ENCODE measurements at regions not wholly inside any gene's neighbourhood (a gene's known extent, or its start where the extent isn't known, plus 50 kb on each side); places are given as distances from the start of the nearest gene placed in this dataset.

DNA sequence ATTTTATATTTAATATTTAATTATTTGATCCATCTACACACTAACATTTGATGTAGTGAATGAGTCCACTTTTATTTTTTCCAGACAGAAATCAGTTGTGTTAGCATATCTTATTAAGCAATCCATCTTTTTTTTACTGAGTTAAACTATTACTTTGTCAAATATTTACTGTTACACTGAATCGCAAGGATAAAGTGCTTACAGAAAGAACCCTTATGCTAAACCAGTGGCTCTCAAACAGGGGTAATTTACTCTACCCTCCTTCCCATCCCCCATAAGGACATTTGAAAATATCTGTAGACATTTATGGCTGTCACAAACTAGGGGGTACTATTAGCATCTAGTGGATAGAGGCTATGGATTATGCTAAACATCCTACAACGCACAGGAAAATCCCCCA lies 508.2 kb downstream of the C12orf50 start:
- WGBS: 92% methylated on average over 2 of the region's 2 CpGs
- H3K4me3 ChIP-seq (ENCODE audit: low read length): no peak overlapping the region
- no peak for DNase-seq
- H3K9me3 ChIP-seq (ENCODE audit: control insufficient read depth, low read length): no peaks in the 10 kb centered on the region
- H3K27me3 ChIP-seq (ENCODE audit: control insufficient read depth, insufficient read depth): no peaks in the 10 kb centered on the region
- intact Hi-C loops (cut with DNase I): no loop called here
- H3K27ac ChIP-seq (ENCODE audit: low read length): no peak overlapping the region
- no peaks in the 10 kb centered on the region for H3K4me1 ChIP-seq (ENCODE audit: control insufficient read depth, insufficient read depth, low read length)
- no peak for ATAC-seq

- H3K9me3 ChIP-seq (ENCODE audit: control insufficient read depth, low read length): no peaks in the 10 kb centered on the region
- H3K27ac ChIP-seq (ENCODE audit: low read length): no peak overlapping the region
- DNase-seq (no peak), ATAC-seq (no peak)
- intact Hi-C loops (cut with DNase I): no loop called here
- no peak overlapping the region for H3K4me3 ChIP-seq (ENCODE audit: low read length)
- no peaks in the 10 kb centered on the region for H3K27me3 ChIP-seq (ENCODE audit: control insufficient read depth, insufficient read depth)
- 71% methylated on average over 1 of the region's 1 CpG for WGBS
- H3K4me1 ChIP-seq (ENCODE audit: control insufficient read depth, insufficient read depth, low read length): no peaks in the 10 kb centered on the region
Observed at GRCh38 chr12:87518481-87518880, 510.7 kb downstream of the C12orf50 start.

DNA sequence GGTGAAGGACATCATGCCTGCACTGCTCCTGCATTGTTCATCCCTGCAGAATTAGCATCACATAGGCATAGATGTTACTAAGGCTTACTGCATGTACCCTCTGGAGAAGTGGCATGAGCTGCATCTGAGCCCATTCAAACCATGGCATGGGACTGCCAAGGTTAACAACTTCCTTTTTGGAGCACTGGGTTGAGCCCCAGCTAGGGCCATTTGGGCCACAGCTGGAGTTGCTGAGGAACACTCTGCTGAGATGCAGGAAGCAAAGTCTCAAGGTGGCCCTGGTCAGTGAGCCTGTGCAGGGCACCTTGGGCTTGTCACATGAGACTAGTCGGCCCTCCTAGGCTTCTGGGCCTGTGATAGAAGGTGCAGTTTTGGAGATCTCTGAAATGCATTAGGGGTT lies 511.2 kb downstream of the C12orf50 start:
- Histone ChIP-seq H3K4me3 (ENCODE audit: low read length) (no peak overlapping the region), H3K9me3 (ENCODE audit: control insufficient read depth, low read length) (no peaks in the 10 kb centered on the region), H3K4me1 (ENCODE audit: control insufficient read depth, insufficient read depth, low read length) (no peaks in the 10 kb centered on the region), H3K27ac (ENCODE audit: low read length) (no peak overlapping the region), H3K27me3 (ENCODE audit: control insufficient read depth, insufficient read depth) (no peaks in the 10 kb centered on the region)
- DNase-seq: peak in 1 of 3 donors; percentile 30
- intact Hi-C loops (cut with DNase I): no loop called here
- no peak for ATAC-seq
- 60% methylated on average over 1 of the region's 1 CpG for WGBS

DNA sequence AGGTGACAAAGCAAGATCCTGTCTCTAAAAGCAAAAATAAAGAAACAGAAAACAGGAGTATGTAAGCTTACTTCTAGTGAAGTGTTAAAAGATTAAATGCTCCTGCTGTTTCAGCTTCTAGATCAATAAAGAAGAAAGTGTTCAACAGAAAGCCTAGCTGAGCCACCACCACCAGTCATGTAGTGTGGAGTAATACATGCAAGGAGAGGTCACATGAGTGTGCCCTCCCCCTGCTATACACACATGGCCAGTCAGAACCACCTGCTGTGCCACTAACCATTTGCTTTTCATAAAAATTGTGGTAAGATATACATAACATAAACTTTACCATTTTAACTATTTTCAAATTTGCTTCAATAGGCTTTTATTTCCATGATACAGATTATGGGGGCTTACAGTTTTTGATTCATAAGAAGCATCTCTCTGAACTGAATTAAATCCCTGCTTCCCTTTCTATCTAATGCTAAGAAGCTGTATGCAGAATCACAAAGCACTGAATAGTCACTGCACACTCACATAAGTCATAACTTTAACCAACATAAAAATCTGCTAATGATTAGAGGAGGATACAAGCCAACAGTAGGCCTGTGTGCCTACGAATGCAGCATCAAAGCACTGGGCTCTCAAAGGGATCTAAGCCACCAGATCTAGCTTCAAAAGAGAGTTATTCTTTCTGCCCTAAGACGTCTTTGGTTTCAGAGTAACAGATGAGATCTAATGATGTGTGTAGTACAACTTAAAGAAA lies 515.5 kb downstream of the C12orf50 start:
- no peaks in the 10 kb centered on the region for H3K4me1 ChIP-seq (ENCODE audit: control insufficient read depth, insufficient read depth, low read length)
- WGBS: 66% methylated on average over 2 of the region's 2 CpGs
- DNase-seq: no peak
- no peak for ATAC-seq
- intact Hi-C loops (cut with DNase I): no loop called here
- no peak overlapping the region for H3K4me3 ChIP-seq (ENCODE audit: low read length)
- no peak overlapping the region for H3K27ac ChIP-seq (ENCODE audit: low read length)
- no peaks in the 10 kb centered on the region for H3K9me3 ChIP-seq (ENCODE audit: control insufficient read depth, low read length)
- H3K27me3 ChIP-seq (ENCODE audit: control insufficient read depth, insufficient read depth): no peaks in the 10 kb centered on the region

- WGBS: 30% methylated on average over 3 of the region's 3 CpGs
- Histone ChIP-seq H3K4me3 (ENCODE audit: low read length) (no peak overlapping the region), H3K4me1 (ENCODE audit: control insufficient read depth, insufficient read depth, low read length) (no peaks in the 10 kb centered on the region), H3K27ac (ENCODE audit: low read length) (no peak overlapping the region), H3K9me3 (ENCODE audit: control insufficient read depth, low read length) (no peaks in the 10 kb centered on the region), H3K27me3 (ENCODE audit: control insufficient read depth, insufficient read depth) (no peaks in the 10 kb centered on the region)
- intact Hi-C loops (cut with DNase I): no loop called here
- no peak for DNase-seq
- no peak for ATAC-seq
Observed at GRCh38 chr12:87511371-87511770, 517.8 kb downstream of the C12orf50 start.

GRCh38 chr12:87509237-87509820 lies 519.9 kb downstream of the C12orf50 start:
- Histone ChIP-seq H3K9me3 (ENCODE audit: control insufficient read depth, low read length) (no peaks in the 10 kb centered on the region), H3K4me1 (ENCODE audit: control insufficient read depth, insufficient read depth, low read length) (no peaks in the 10 kb centered on the region), H3K27ac (ENCODE audit: low read length) (no peak overlapping the region), H3K27me3 (ENCODE audit: control insufficient read depth, insufficient read depth) (no peaks in the 10 kb centered on the region), H3K4me3 (ENCODE audit: low read length) (no peak overlapping the region)
- no peak for ATAC-seq
- no peak for DNase-seq
- intact Hi-C loops (cut with DNase I): no loop called here

- no peaks in the 10 kb centered on the region for H3K9me3 ChIP-seq (ENCODE audit: control insufficient read depth, low read length)
- intact Hi-C loops (cut with DNase I): no loop called here
- WGBS: 86% methylated on average over 3 of the region's 3 CpGs
- H3K27ac ChIP-seq (ENCODE audit: low read length): no peak overlapping the region
- DNase-seq (no peak), ATAC-seq (no peak)
- H3K27me3 ChIP-seq (ENCODE audit: control insufficient read depth, insufficient read depth): no peaks in the 10 kb centered on the region
- H3K4me3 ChIP-seq (ENCODE audit: low read length): no peak overlapping the region
- no peaks in the 10 kb centered on the region for H3K4me1 ChIP-seq (ENCODE audit: control insufficient read depth, insufficient read depth, low read length)
Observed at GRCh38 chr12:87491598-87491997, 537.6 kb downstream of the C12orf50 start.

DNA sequence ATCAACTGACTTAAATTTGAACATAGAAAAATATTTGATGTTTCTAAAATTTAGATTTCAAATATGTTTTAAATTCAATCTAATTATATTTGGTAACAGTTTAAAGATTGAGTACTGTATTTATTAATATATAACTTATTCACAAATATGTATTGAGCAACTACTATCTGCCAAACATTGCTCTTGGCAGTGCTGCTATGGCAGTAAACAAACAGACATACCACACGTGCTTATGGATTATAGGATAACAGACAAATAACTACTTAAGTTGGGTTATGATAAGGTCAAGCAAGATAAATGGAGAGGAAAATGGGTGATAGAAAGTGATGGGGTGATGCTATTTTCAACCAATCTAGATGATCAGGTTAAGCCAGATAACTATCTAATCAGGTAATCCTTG lies 538.1 kb downstream of the C12orf50 start:
- ATAC-seq (no peak), DNase-seq (no peak)
- no peaks in the 10 kb centered on the region for H3K27me3 ChIP-seq (ENCODE audit: control insufficient read depth, insufficient read depth)
- no peak overlapping the region for H3K27ac ChIP-seq (ENCODE audit: low read length)
- H3K4me1 ChIP-seq (ENCODE audit: control insufficient read depth, insufficient read depth, low read length): no peaks in the 10 kb centered on the region
- no peak overlapping the region for H3K4me3 ChIP-seq (ENCODE audit: low read length)
- WGBS: 49% methylated on average over 1 of the region's 1 CpG
- H3K9me3 ChIP-seq (ENCODE audit: control insufficient read depth, low read length): no peaks in the 10 kb centered on the region
- intact Hi-C loops (cut with DNase I): no loop called here

- no peak for ATAC-seq
- H3K9me3 ChIP-seq (ENCODE audit: control insufficient read depth, low read length): no peaks in the 10 kb centered on the region
- no peaks in the 10 kb centered on the region for H3K27me3 ChIP-seq (ENCODE audit: control insufficient read depth, insufficient read depth)
- DNase-seq: no peak
- H3K27ac ChIP-seq (ENCODE audit: low read length): no peak overlapping the region
- H3K4me3 ChIP-seq (ENCODE audit: low read length): no peak overlapping the region
- intact Hi-C loops (cut with DNase I): no loop called here
- H3K4me1 ChIP-seq (ENCODE audit: control insufficient read depth, insufficient read depth, low read length): no peaks in the 10 kb centered on the region
Observed at GRCh38 chr12:87469295-87469694, 559.9 kb downstream of the C12orf50 start.

DNA sequence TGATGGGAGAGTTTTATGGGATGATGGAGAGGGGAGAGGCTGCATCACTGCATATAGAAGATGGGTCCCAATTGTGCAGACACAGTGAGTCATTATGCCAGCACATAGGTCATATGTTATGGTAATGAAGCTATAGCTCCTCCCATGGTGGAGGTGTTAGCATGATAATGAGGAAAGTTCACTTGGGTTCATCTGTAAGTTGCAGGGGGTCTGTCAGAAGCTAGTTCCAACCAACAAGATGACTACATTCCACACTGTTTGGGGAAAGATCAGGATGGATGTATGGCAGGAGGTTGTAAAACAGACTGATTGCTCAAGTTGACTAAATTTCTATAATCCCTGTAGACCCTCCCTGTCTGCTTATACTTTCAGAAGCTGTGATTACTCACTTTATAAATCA lies 561.3 kb downstream of the C12orf50 start:
- H3K27me3 ChIP-seq (ENCODE audit: control insufficient read depth, insufficient read depth): no peaks in the 10 kb centered on the region
- intact Hi-C loops (cut with DNase I): no loop called here
- H3K4me3 ChIP-seq (ENCODE audit: low read length): no peak overlapping the region
- no peak for DNase-seq
- no peak overlapping the region for H3K27ac ChIP-seq (ENCODE audit: low read length)
- H3K4me1 ChIP-seq (ENCODE audit: control insufficient read depth, insufficient read depth, low read length): no peaks in the 10 kb centered on the region
- no peak for ATAC-seq
- no peaks in the 10 kb centered on the region for H3K9me3 ChIP-seq (ENCODE audit: control insufficient read depth, low read length)

GRCh38 chr12:87464565-87464964 lies 564.6 kb downstream of the C12orf50 start:
- 69% methylated on average over 1 of the region's 1 CpG for WGBS
- Histone ChIP-seq H3K4me1 (ENCODE audit: control insufficient read depth, insufficient read depth, low read length) (no peaks in the 10 kb centered on the region), H3K27ac (ENCODE audit: low read length) (no peak overlapping the region), H3K4me3 (ENCODE audit: low read length) (no peak overlapping the region), H3K27me3 (ENCODE audit: control insufficient read depth, insufficient read depth) (no peaks in the 10 kb centered on the region), H3K9me3 (ENCODE audit: control insufficient read depth, low read length) (no peaks in the 10 kb centered on the region)
- intact Hi-C loops (cut with DNase I): no loop called here
- DNase-seq: no peak
- no peak for ATAC-seq

DNA sequence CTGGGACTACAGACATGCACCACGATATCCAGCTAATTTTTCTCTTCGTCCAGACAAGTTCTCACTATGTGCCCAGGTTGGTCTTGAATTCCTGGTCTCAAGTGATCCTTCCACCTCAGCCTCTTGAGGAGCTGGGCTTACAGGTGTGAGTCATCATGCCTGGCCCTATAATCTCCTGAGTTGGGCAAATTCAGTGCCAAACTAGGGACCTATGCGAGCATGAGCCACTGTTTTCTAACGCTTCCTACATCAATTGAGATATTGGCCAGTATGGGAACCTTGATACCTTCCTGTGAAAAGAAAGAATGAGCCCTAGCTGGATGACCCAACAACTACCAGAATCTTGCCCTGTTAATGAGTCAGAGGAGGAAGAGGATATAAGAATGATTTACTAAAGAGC lies 585.2 kb downstream of the C12orf50 start:
- intact Hi-C loops (cut with DNase I): no loop called here
- Histone ChIP-seq H3K27ac (ENCODE audit: low read length) (no peak overlapping the region), H3K4me3 (ENCODE audit: low read length) (no peak overlapping the region), H3K27me3 (ENCODE audit: control insufficient read depth, insufficient read depth) (no peaks in the 10 kb centered on the region), H3K9me3 (ENCODE audit: control insufficient read depth, low read length) (no peaks in the 10 kb centered on the region), H3K4me1 (ENCODE audit: control insufficient read depth, insufficient read depth, low read length) (no peaks in the 10 kb centered on the region)
- DNase-seq (no peak), ATAC-seq (no peak)
- WGBS: 95% methylated on average over 4 of the region's 4 CpGs

All from right cardiac atrium (tissue), 5 donors.